Fibroblast of upper back skin (primary cell): ENCODE measurements at regions not wholly inside any gene's neighbourhood (a gene's known extent, or its start where the extent isn't known, plus 50 kb on each side); places are given as distances from the start of the nearest gene placed in this dataset.
A peak's percentile ranks its signal among the peaks of the same experiment; 100 is the strongest.
"Not testable (repeated sequence)": the region's sequence is repeated elsewhere in the genome, so short reads cannot be mapped to it uniquely, and the experiment has no call there.

Experiments
- DNase-seq: peaks from one replicate; pipeline ENCODE4 v3.0.0-alpha.2; 2013

- DNase-seq: peak; percentile 32
Measured at GRCh38 chr21:21860888-21861287, 862.7 kb downstream of the NCAM2 start.

- peak; percentile 36 for DNase-seq
Measured at GRCh38 chr21:21864321-21864840, 866.2 kb downstream of the NCAM2 start.

GRCh38 chr21:21897275-21897883 is 899.2 kb downstream of the NCAM2 start:
- DNase-seq: peak; percentile 25

- peak; percentile 64 for DNase-seq
Measured at GRCh38 chr21:21898801-21899200, 900.6 kb downstream of the NCAM2 start.

GRCh38 chr21:21902416-21902815 is 904.2 kb downstream of the NCAM2 start:
- not testable (repeated sequence) for DNase-seq

- DNase-seq: no peak
Measured at GRCh38 chr21:21907271-21907670, 909.1 kb downstream of the NCAM2 start.

- no peak for DNase-seq
Measured at GRCh38 chr21:21915816-21916215, 917.6 kb downstream of the NCAM2 start.

- peak; percentile 48 for DNase-seq
Measured at GRCh38 chr21:21921410-21922232, 923.4 kb downstream of the NCAM2 start.

- no peak for DNase-seq
Measured at GRCh38 chr21:21929226-21929625, 931.0 kb downstream of the NCAM2 start.

GRCh38 chr21:21929789-21930188 is 931.6 kb downstream of the NCAM2 start:
- no peak for DNase-seq

GRCh38 chr21:21952566-21952965 is 954.4 kb downstream of the NCAM2 start:
- DNase-seq: no peak

- no peak for DNase-seq
Measured at GRCh38 chr21:21955204-21955603, 957.0 kb downstream of the NCAM2 start.

- no peak for DNase-seq
Measured at GRCh38 chr21:21957490-21957889, 959.3 kb downstream of the NCAM2 start.

GRCh38 chr21:21963911-21964310 is 965.7 kb downstream of the NCAM2 start:
- DNase-seq: peak; percentile 34

GRCh38 chr21:21968810-21969209 is 970.6 kb downstream of the NCAM2 start:
- no peak for DNase-seq

GRCh38 chr21:21969211-21969610 is 971.0 kb downstream of the NCAM2 start:
- DNase-seq: peak; percentile 37

GRCh38 chr21:21971384-21971783 is 973.2 kb downstream of the NCAM2 start:
- peak; percentile 33 for DNase-seq

- DNase-seq: peak; percentile 59
Measured at GRCh38 chr21:21973806-21974205, 975.6 kb downstream of the NCAM2 start.

GRCh38 chr21:21996891-21997290 is 998.7 kb downstream of the NCAM2 start:
- no peak for DNase-seq

GRCh38 chr21:21997390-21998333 is 999.5 kb downstream of the NCAM2 start:
- DNase-seq: no peak

GRCh38 chr21:22019766-22020165 is 1021.6 kb downstream of the NCAM2 start:
- peak; percentile 24 for DNase-seq

- peak; percentile 2 for DNase-seq
Measured at GRCh38 chr21:22020221-22020620, 1022.0 kb downstream of the NCAM2 start.

GRCh38 chr21:22023896-22024295 is 1025.7 kb downstream of the NCAM2 start:
- DNase-seq: peak; percentile 1
